Hepatocyte (in vitro differentiated cells): ENCODE measurements at regions not wholly inside any gene's neighbourhood (a gene's known extent, or its start where the extent isn't known, plus 50 kb on each side); places are given as distances from the start of the nearest gene placed in this dataset.
"Not testable (repeated sequence)": the region's sequence is repeated elsewhere in the genome, so short reads cannot be mapped to it uniquely, and the experiment has no call there.

ENCODE experiments used
- EZH2 ChIP-seq: fragments of 200-600 bp; sonication (generic); IDR thresholded peaks from 2 replicates; pipeline ENCODE4 v1.6.1; 2016; ENCODE audit warnings: antibody characterized with exemption, mild to moderate bottlenecking, borderline replicate concordance
- TF ChIP-seq, protein P1 (sequence below): fragments of 200-600 bp; sonication (generic); IDR thresholded peaks from 2 replicates; pipeline ENCODE4 v1.5.1; 2016; ENCODE audit warnings: antibody characterized with exemption, mild to moderate bottlenecking; ENCODE audit not compliant: poor library complexity

DNA sequence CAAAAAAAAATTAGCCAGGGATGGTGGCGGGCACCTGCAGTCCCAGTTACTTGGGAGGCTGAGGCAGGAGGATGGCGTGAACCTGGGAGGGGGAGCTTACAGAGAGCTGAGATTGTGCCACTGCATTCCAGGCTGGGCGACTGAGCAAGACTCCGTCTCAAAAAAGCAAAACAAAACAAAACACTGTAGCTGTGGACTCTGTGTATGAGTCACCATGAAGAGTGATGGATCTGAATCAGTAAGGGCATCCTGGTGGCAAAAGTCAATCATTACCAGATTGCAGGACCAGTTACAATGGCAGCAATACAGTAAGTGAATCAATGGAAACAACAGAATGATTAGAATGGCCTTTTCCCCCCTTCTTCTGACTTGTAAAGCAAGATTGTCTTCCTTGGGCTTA is 113.7 kb upstream of the CCDC180 start:
- TF ChIP-seq EZH2 = not testable (repeated sequence)
- TF ChIP-seq, protein P1, sequence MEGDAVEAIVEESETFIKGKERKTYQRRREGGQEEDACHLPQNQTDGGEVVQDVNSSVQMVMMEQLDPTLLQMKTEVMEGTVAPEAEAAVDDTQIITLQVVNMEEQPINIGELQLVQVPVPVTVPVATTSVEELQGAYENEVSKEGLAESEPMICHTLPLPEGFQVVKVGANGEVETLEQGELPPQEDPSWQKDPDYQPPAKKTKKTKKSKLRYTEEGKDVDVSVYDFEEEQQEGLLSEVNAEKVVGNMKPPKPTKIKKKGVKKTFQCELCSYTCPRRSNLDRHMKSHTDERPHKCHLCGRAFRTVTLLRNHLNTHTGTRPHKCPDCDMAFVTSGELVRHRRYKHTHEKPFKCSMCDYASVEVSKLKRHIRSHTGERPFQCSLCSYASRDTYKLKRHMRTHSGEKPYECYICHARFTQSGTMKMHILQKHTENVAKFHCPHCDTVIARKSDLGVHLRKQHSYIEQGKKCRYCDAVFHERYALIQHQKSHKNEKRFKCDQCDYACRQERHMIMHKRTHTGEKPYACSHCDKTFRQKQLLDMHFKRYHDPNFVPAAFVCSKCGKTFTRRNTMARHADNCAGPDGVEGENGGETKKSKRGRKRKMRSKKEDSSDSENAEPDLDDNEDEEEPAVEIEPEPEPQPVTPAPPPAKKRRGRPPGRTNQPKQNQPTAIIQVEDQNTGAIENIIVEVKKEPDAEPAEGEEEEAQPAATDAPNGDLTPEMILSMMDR = not testable (repeated sequence)
